Endothelial cell of umbilical vein (primary cell): ENCODE measurements at regions not wholly inside any gene's neighbourhood (a gene's known extent, or its start where the extent isn't known, plus 50 kb on each side); places are given as distances from the start of the nearest gene placed in this dataset.

Experiments used
- BruUV-seq: library from RNA; stranded (reverse); fragments of 400-500 nt; replicated peaks from 2 replicates; lab custom pipeline; 2021; lab: Mats Ljungman, UMichigan
- CTCF ChIA-PET: fragments of 300-600, 350-600 bp; sonication (Branson Sonifier 250); formaldehyde crosslinking; loops from one replicate; lab custom pipeline; 2021; ENCODE audit warnings: antibody characterized with exemption, inconsistent platforms; lab: Charles Lee
- POLR2A ChIA-PET: fragments of 300-600, 350-600 bp; sonication (Branson Sonifier 250); formaldehyde crosslinking; loops from one replicate; lab custom pipeline; 2021; ENCODE audit warnings: antibody characterized with exemption, inconsistent platforms; lab: Charles Lee
- DNase-seq: peaks from one replicate; pipeline ENCODE4 v3.0.0-alpha.2; 2011; ENCODE audit warnings: low read depth, low spot score
- FAIRE-seq: peaks from 2 replicates; lab custom pipeline; 2011; peaks lifted over from hg19 to GRCh38; lab: Jason Lieb, UNC
- H2AFZ ChIP-seq: 2 replicates; pipeline ENCODE4 v1.6.0; 2012; ENCODE audit warnings: low read depth, low read length, control low read depth, inconsistent platforms
- H3K27ac ChIP-seq: 2 replicates; pipeline ENCODE4 v1.5.1; 2011; ENCODE audit warnings: low read depth, mild to moderate bottlenecking, control low read depth, low read length, moderate library complexity; ENCODE audit not compliant: insufficient read depth
- H3K27me3 ChIP-seq, 2 experiments: 2 replicates each; pipeline versions ENCODE4 v1.6.0 to v1.6.1; 2011; ENCODE audit warnings: low read length in 2 of 2, mixed read lengths in 1 of 2; ENCODE audit not compliant: control insufficient read depth in 2 of 2, insufficient read depth in 2 of 2
- H3K36me3 ChIP-seq, 2 experiments: 2 replicates in 1 of 2; 3 replicates in 1 of 2; pipeline ENCODE4 v1.5.1; 2011; ENCODE audit warnings: low read length in 2 of 2, mild to moderate bottlenecking in 1 of 2, moderate library complexity in 1 of 2; ENCODE audit not compliant: control insufficient read depth in 2 of 2, insufficient read depth in 2 of 2; ENCODE audit errors: extremely low read depth in 1 of 2
- H3K4me1 ChIP-seq: 3 replicates; pipeline ENCODE4 v1.5.1; 2011; ENCODE audit warnings: mild to moderate bottlenecking, low read length; ENCODE audit not compliant: control insufficient read depth, insufficient read depth; ENCODE audit errors: extremely low read depth
- H3K4me2 ChIP-seq: 2 replicates; pipeline ENCODE4 v1.6.1; 2011; ENCODE audit warnings: low read length, control low read depth, mixed read lengths; ENCODE audit not compliant: insufficient read depth
- H3K4me3 ChIP-seq, 3 experiments: fragments of 200-600 bp in 1 of 3; sonication (generic), shearing (Covaris generic) in 1 of 3; replicated peaks in 1 of 3; 2 replicates each; pipeline ENCODE4 v1.5.1; 2011 to 2016; ENCODE audit warnings: control low read depth in 3 of 3, low read length in 3 of 3, mild to moderate bottlenecking in 2 of 3, inconsistent platforms in 1 of 3, low read depth in 1 of 3, moderate library complexity in 1 of 3; ENCODE audit not compliant: insufficient read depth in 1 of 3
- H3K79me2 ChIP-seq: 2 replicates; pipeline ENCODE4 v1.6.0; 2012; ENCODE audit warnings: low read length, inconsistent platforms; ENCODE audit not compliant: control insufficient read depth, insufficient read depth
- H3K9ac ChIP-seq: replicated peaks from 2 replicates; pipeline ENCODE3; 2011; ENCODE audit warnings: low read length, control low read depth; ENCODE audit not compliant: insufficient read depth; ENCODE audit errors: extremely low read depth
- H3K9me1 ChIP-seq: replicated peaks from 3 replicates; pipeline ENCODE4 v1.6.0; 2011; ENCODE audit warnings: mild to moderate bottlenecking, low read length; ENCODE audit not compliant: control insufficient read depth, insufficient read depth; ENCODE audit errors: extremely low read depth
- H3K9me3 ChIP-seq: replicated peaks from 2 replicates; pipeline ENCODE4 v1.5.1; 2012; ENCODE audit warnings: low read length, inconsistent platforms; ENCODE audit not compliant: control insufficient read depth, insufficient read depth
- H4K20me1 ChIP-seq: replicated peaks from 2 replicates; pipeline ENCODE3; 2011; ENCODE audit warnings: mild to moderate bottlenecking, low read length; ENCODE audit not compliant: control insufficient read depth, insufficient read depth; ENCODE audit errors: extremely low read depth
- EZH2 ChIP-seq: IDR thresholded peaks from 2 replicates; pipeline ENCODE4 v1.6.1; 2012; ENCODE audit warnings: borderline replicate concordance, low read depth, mild to moderate bottlenecking, moderate library complexity, low read length, inconsistent platforms; ENCODE audit not compliant: severe bottlenecking
- FOS ChIP-seq: IDR thresholded peaks from 2 replicates; pipeline ENCODE4 v1.6.1; 2011; ENCODE audit warnings: mild to moderate bottlenecking, low read length, moderate library complexity, borderline replicate concordance; ENCODE audit not compliant: insufficient read depth
- GATA2 ChIP-seq: IDR thresholded peaks from 2 replicates; pipeline ENCODE4 v1.7.0; 2011; ENCODE audit warnings: low read depth, mild to moderate bottlenecking, moderate library complexity, mixed read lengths, low read length; ENCODE audit not compliant: insufficient read length, insufficient read depth
- JUN ChIP-seq: IDR thresholded peaks from 2 replicates; pipeline ENCODE4 v1.6.1; 2011; ENCODE audit warnings: borderline replicate concordance, low read depth; ENCODE audit not compliant: insufficient read length, insufficient read depth
- MYC ChIP-seq: IDR thresholded peaks from one replicate; pipeline ENCODE4 v1.6.1; 2011; ENCODE audit warnings: mild to moderate bottlenecking, low read depth, low read length
- POLR2A ChIP-seq: IDR thresholded peaks from 2 replicates; pipeline ENCODE4 v1.6.1; 2012; ENCODE audit warnings: low read depth, mild to moderate bottlenecking, control low read depth, low read length
- POLR2AphosphoS5 ChIP-seq: IDR thresholded peaks from 2 replicates; pipeline ENCODE4 v1.6.1; 2012; ENCODE audit warnings: low read depth, mild to moderate bottlenecking, control low read depth, low read length, moderate library complexity; ENCODE audit not compliant: insufficient read depth
- dilution Hi-C: fragments of 300-500 bp; cut with MboI; formaldehyde crosslinking; loops from one replicate; pipeline ENCODE4 v1.15.0; 2019; ENCODE audit warnings: low sequenced_read_pairs; ENCODE audit not compliant: extremely low pct_ligation_motif_present
- intact Hi-C: fragments of 100-400 bp; cut with micrococcal nuclease; formaldehyde crosslinking; loops from one replicate; pipeline ENCODE4 v1.10.0; 2022
- TF ChIP-seq, protein P1 (sequence below): IDR thresholded peaks from 2 replicates; pipeline ENCODE4 v1.6.1; 2011; ENCODE audit not compliant: insufficient read depth, insufficient read length
- TF ChIP-seq, protein P2 (sequence below), 2 donors: IDR thresholded peaks; 1 replicate in 1 of 2; 2 replicates in 1 of 2; pipeline ENCODE4 v1.5.1; 2011; ENCODE audit warnings: low read length in 2 of 2, mild to moderate bottlenecking in 2 of 2, moderate library complexity in 2 of 2, control low read depth in 1 of 2, inconsistent platforms in 1 of 2, low read depth in 1 of 2; ENCODE audit not compliant: insufficient read depth in 1 of 2; ENCODE audit errors: extremely low read depth in 1 of 2

DNA sequence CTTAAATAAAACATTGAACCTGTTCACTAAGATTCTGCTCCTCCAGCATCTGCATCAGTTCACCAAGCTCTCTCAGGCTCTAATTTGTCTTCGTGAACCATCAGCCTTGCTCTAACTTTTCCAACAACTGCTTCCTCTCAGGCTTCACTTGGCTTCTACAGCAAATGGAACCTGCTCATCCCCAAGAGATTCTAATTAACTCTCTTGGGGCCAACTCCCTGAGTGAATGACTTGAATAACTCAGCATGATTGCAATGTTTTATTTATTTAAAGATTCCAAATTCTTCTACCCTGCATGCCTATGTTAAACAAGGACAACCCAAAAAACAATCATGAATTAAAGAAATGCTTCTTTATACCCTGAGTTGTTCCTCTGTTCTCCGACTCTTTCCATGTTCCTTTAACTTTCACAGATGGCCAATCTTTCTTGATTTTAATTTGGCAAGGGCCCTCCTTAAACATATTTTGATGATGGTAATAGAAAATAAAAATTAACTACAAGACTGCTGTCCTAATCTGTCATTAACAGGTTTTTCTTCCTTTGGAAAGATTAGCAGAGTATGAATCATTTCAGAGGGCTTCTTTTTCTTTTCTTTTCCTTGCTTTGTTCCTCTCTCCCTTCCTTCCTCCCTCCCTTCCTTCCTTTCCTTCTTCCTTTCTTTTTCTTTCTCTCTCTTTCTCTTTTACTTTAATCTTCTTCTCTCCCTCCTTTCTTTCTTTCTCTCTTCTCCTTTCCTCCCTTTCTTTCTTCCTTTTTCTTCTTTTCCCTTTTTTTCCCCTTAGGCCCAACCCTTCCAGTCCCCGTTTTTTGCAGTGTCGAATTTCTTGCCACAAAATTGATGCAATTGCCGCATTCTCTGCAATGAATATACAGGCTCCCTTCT is 195.0 kb upstream of the RHOBTB1 start:
- peak overlapping the region; percentile 35 for H2AFZ ChIP-seq
- TF ChIP-seq POLR2AphosphoS5 (no peak), MYC (no peak), JUN (no peak), EZH2 (no peak), POLR2A (no peak), GATA2 (no peak), FOS (no peak)
- TF ChIP-seq, protein P1, sequence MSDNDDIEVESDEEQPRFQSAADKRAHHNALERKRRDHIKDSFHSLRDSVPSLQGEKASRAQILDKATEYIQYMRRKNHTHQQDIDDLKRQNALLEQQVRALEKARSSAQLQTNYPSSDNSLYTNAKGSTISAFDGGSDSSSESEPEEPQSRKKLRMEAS = no peak
- TF ChIP-seq, protein P2, sequence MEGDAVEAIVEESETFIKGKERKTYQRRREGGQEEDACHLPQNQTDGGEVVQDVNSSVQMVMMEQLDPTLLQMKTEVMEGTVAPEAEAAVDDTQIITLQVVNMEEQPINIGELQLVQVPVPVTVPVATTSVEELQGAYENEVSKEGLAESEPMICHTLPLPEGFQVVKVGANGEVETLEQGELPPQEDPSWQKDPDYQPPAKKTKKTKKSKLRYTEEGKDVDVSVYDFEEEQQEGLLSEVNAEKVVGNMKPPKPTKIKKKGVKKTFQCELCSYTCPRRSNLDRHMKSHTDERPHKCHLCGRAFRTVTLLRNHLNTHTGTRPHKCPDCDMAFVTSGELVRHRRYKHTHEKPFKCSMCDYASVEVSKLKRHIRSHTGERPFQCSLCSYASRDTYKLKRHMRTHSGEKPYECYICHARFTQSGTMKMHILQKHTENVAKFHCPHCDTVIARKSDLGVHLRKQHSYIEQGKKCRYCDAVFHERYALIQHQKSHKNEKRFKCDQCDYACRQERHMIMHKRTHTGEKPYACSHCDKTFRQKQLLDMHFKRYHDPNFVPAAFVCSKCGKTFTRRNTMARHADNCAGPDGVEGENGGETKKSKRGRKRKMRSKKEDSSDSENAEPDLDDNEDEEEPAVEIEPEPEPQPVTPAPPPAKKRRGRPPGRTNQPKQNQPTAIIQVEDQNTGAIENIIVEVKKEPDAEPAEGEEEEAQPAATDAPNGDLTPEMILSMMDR (IDR thresholded peaks at IDR 0.05; ENCODE audit: extremely low read depth in 1 of 2, insufficient read depth in 1 of 2, low read depth in 1 of 2, low read length in 2 of 2) = no peak
- no peaks in the 10 kb centered on the region for H3K27me3 ChIP-seq
- ChIA-PET CTCF (interaction anchor here (0.8 to 2.9 kb wide), 3 partner anchors 10 to 696 kb away, joined by 3 to 21 read pairs (median 3); no protein-coding TSS in a partner anchor), POLR2A (no interaction called here)
- BruUV-seq = no TSS peak
- H3K4me2 ChIP-seq = no peak overlapping the region
- no peaks in the 10 kb centered on the region for H4K20me1 ChIP-seq
- peaks cover 27% of the 10 kb centered on the region for H3K4me1 ChIP-seq
- no peak overlapping the region for H3K9ac ChIP-seq
- H3K9me1 ChIP-seq = no peaks in the 10 kb centered on the region
- intact Hi-C loops = no loop called here
- no peaks in the 10 kb centered on the region for H3K79me2 ChIP-seq
- no peak for FAIRE-seq
- no peak overlapping the region for H3K27ac ChIP-seq
- dilution Hi-C loops = no loop called here
- no peaks in the 10 kb centered on the region for H3K36me3 ChIP-seq
- no peaks in the 10 kb centered on the region for H3K9me3 ChIP-seq
- H3K4me3 ChIP-seq = no peak overlapping the region
- DNase-seq = no peak
